ENCODE measurements at regions not wholly inside any gene's neighbourhood (a gene's known extent, or its start where the extent isn't known, plus 50 kb on each side); places are given as distances from the start of the nearest gene placed in this dataset.
"Not testable (repeated sequence)": the region's sequence is repeated elsewhere in the genome, so short reads cannot be mapped to it uniquely, and the experiment has no call there.

GRCh38 chr6:99145738-99146137, 198.0 kb upstream of the FBXL4 start:
- TF ChIP-seq CTCF (IDR thresholded peaks at IDR 0.05; ENCODE audit: insufficient read depth, low read depth, low read length, missing control alignments): no peak
- DNase-seq (ENCODE audit: low read depth): no peak
- no peak overlapping the region for H3K4me3 ChIP-seq (ENCODE audit: low read length)

- TF ChIP-seq CTCF (IDR thresholded peaks at IDR 0.05; ENCODE audit: insufficient read depth, low read depth, low read length, missing control alignments): no peak
- no peak overlapping the region for H3K4me3 ChIP-seq (ENCODE audit: low read length)
- DNase-seq (ENCODE audit: low read depth): no peak
These were observed 195.5 kb upstream of the FBXL4 start for GRCh38 chr6:99143108-99143861.

- H3K4me3 ChIP-seq (ENCODE audit: low read length); DNase-seq (ENCODE audit: low read depth): not testable (repeated sequence)
These were observed 194.2 kb upstream of the FBXL4 start for GRCh38 chr6:99141906-99142305.

- no peak overlapping the region for H3K4me3 ChIP-seq (ENCODE audit: low read length)
- DNase-seq (ENCODE audit: low read depth): no peak
- no peak for TF ChIP-seq CTCF (IDR thresholded peaks at IDR 0.05; ENCODE audit: insufficient read depth, low read depth, low read length, missing control alignments)
These were observed 190.7 kb upstream of the FBXL4 start for GRCh38 chr6:99138445-99138844.

GRCh38 chr6:99137314-99137713, 189.6 kb upstream of the FBXL4 start:
- H3K4me3 ChIP-seq (ENCODE audit: low read length): no peak overlapping the region
- DNase-seq (ENCODE audit: low read depth): no peak
- no peak for TF ChIP-seq CTCF (IDR thresholded peaks at IDR 0.05; ENCODE audit: insufficient read depth, low read depth, low read length, missing control alignments)

GRCh38 chr6:99136488-99136887, 188.7 kb upstream of the FBXL4 start:
- H3K4me3 ChIP-seq (ENCODE audit: low read length): no peak overlapping the region
- DNase-seq (ENCODE audit: low read depth): peak; percentile 6
- no peak for TF ChIP-seq CTCF (IDR thresholded peaks at IDR 0.05; ENCODE audit: insufficient read depth, low read depth, low read length, missing control alignments)

- no peak for TF ChIP-seq CTCF (IDR thresholded peaks at IDR 0.05; ENCODE audit: insufficient read depth, low read depth, low read length, missing control alignments)
- no peak for DNase-seq (ENCODE audit: low read depth)
- no peak overlapping the region for H3K4me3 ChIP-seq (ENCODE audit: low read length)
These were observed 184.4 kb upstream of the FBXL4 start for GRCh38 chr6:99132026-99132635.
